Erythroblast (primary cell): ENCODE measurements at regions not wholly inside any gene's neighbourhood (a gene's known extent, or its start where the extent isn't known, plus 50 kb on each side); places are given as distances from the start of the nearest gene placed in this dataset.

ENCODE experiments used
- GATA1 ChIP-seq: IDR thresholded peaks from 2 replicates; pipeline ENCODE4 v1.6.1; 2011; ENCODE audit warnings: low read depth, mild to moderate bottlenecking, control low read depth, low read length, moderate library complexity
- POLR2A ChIP-seq: IDR thresholded peaks from 2 replicates; pipeline ENCODE4 v1.6.1; 2011; ENCODE audit warnings: mild to moderate bottlenecking, low read length

- TF ChIP-seq POLR2A (no peak), GATA1 (no peak)
Measured at GRCh38 chr17:56740481-56740880, 93.2 kb downstream of the C17orf67 start.
